Retinal pigment epithelial cell (primary cell): ENCODE measurements at regions not wholly inside any gene's neighbourhood (a gene's known extent, or its start where the extent isn't known, plus 50 kb on each side); places are given as distances from the start of the nearest gene placed in this dataset.

Source experiments
- DNase-seq: peaks from one replicate; pipeline ENCODE4 v3.0.0-alpha.2; 2010; ENCODE audit warnings: low read depth
- H3K4me3 ChIP-seq: 2 replicates; pipeline ENCODE4 v1.5.1; 2011; ENCODE audit warnings: mild to moderate bottlenecking, low read length, control low read depth, moderate library complexity
- TF ChIP-seq, protein P1 (sequence below): conservative IDR thresholded peaks from 2 replicates; pipeline ENCODE4 v1.5.1; 2011; ENCODE audit warnings: low read depth, low read length, control low read depth, inconsistent platforms

DNA sequence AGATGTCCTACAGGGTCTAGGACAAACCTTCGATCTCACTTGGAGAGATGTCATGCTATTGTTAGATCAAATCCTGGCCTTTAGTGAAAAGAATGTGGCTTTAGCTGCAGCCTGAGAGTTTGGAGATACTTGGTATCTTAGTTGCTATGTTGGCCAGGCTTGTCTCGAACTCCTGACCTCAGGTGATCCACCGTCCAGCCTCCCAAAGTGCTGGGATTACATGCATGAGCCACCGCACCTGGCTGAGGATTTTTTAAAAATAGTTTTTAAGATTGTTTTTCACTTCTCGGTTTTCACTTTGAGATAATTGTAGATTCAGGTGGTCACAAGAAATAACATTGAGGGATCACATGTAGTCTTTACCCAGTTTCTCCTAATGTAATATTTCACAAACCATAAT lies 738.3 kb upstream of the POM121L12 start:
- DNase-seq = no peak
- TF ChIP-seq, protein P1, sequence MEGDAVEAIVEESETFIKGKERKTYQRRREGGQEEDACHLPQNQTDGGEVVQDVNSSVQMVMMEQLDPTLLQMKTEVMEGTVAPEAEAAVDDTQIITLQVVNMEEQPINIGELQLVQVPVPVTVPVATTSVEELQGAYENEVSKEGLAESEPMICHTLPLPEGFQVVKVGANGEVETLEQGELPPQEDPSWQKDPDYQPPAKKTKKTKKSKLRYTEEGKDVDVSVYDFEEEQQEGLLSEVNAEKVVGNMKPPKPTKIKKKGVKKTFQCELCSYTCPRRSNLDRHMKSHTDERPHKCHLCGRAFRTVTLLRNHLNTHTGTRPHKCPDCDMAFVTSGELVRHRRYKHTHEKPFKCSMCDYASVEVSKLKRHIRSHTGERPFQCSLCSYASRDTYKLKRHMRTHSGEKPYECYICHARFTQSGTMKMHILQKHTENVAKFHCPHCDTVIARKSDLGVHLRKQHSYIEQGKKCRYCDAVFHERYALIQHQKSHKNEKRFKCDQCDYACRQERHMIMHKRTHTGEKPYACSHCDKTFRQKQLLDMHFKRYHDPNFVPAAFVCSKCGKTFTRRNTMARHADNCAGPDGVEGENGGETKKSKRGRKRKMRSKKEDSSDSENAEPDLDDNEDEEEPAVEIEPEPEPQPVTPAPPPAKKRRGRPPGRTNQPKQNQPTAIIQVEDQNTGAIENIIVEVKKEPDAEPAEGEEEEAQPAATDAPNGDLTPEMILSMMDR = no peak
- H3K4me3 ChIP-seq = no peak overlapping the region

DNA sequence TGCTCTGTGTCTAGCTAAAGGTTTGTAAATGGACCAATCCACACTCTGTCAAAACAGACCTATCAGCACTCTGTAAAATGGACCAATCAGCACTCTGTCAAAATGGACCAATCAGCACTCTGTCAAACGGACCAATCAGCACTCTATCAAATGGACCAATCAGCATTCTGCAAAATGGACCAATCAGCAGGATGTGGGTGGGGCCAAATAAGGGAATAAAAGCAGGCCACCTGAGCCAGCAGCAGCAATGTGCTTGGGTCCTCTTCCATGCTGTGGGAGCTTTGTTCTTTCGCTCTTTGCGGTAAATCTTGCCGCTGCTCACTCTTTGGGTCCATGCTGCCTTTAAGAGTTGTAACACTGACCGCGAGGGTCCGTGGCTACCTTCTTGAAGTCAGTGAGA lies 740.5 kb upstream of the POM121L12 start:
- DNase-seq = no peak

DNA sequence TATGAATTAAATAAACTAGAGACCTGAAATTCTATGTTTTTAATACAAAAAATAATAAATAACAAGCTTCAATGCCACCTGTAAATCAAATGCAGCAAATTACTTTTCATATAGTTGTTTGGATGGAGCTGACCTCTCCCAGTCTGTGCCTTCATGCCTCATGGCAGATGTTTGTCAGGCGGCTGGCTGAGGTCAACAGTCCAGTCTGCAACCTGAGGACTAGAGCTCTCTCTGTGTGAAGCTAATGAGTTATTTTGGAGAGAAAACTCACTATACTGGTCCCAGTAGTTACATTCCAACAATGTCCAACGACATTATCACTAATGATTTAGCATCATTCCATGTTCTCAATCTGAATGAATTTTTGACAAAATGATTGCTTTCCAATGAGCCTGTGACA lies 746.2 kb upstream of the POM121L12 start:
- no peak overlapping the region for H3K4me3 ChIP-seq
- DNase-seq = no peak
- TF ChIP-seq, protein P1 = no peak

More for the DNA sequence above, 740.5 kb upstream of the POM121L12 start:
- no peak overlapping the region for H3K4me3 ChIP-seq
- TF ChIP-seq, protein P1 = no peak

DNA sequence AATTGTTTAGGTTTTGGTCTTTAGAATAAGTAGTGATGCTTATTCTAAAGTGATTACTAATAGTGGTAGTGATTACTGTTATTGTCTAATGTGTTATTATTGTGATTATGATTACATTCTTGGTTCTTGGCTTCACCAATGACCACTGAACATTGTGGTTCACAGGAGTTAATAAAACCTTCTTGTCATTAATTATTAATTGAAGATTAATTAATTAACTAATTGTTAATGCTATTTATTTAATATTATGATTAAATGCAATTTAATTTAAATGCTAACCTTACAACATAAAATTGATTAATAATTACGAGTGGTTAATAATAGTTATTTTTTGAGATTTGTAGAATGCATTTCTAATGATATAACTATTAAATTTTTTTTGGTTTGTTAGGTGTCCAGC lies 747.7 kb upstream of the POM121L12 start:
- TF ChIP-seq, protein P1 = no peak
- DNase-seq = no peak
- no peak overlapping the region for H3K4me3 ChIP-seq

DNA sequence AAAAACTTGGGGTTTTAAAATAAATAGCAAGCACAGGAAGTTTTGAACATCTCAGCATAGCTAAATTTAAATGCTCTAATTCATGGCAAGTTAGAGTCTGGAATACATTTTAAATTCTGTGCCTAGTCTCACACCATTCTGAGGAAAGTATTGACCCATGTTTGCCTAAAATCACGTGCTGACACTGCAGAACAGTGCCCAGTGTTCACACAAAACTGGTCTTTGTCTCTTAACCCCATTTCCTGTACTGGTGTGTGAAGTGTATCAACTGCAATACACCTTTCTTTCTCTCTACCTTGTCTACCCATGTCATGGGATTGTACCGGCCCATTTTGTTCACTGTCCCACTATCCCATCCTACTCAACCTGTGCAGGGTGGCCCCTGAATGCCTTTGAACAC lies 749.7 kb upstream of the POM121L12 start:
- DNase-seq = no peak
- TF ChIP-seq, protein P1 = no peak
- no peak overlapping the region for H3K4me3 ChIP-seq

DNA sequence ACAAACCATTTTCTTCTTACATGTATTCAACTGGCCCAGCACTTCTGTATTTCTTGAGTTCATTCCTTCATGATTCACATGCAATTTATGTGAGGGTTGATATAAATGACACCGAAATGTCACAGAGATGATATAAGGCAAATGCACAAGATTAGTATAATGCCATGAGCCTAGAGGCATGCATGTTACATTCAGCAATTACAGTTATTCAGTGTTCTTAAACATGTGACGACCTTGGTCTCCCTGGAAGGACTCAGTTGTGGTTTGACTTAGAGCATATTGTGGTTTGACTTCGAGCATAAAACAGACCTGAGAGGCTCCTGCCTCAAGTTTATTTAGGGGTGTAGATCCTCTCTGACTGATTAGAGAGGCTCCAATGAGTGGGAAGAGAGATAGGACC lies 752.1 kb upstream of the POM121L12 start:
- TF ChIP-seq, protein P1 = no peak
- DNase-seq = no peak
- H3K4me3 ChIP-seq = no peak overlapping the region

DNA sequence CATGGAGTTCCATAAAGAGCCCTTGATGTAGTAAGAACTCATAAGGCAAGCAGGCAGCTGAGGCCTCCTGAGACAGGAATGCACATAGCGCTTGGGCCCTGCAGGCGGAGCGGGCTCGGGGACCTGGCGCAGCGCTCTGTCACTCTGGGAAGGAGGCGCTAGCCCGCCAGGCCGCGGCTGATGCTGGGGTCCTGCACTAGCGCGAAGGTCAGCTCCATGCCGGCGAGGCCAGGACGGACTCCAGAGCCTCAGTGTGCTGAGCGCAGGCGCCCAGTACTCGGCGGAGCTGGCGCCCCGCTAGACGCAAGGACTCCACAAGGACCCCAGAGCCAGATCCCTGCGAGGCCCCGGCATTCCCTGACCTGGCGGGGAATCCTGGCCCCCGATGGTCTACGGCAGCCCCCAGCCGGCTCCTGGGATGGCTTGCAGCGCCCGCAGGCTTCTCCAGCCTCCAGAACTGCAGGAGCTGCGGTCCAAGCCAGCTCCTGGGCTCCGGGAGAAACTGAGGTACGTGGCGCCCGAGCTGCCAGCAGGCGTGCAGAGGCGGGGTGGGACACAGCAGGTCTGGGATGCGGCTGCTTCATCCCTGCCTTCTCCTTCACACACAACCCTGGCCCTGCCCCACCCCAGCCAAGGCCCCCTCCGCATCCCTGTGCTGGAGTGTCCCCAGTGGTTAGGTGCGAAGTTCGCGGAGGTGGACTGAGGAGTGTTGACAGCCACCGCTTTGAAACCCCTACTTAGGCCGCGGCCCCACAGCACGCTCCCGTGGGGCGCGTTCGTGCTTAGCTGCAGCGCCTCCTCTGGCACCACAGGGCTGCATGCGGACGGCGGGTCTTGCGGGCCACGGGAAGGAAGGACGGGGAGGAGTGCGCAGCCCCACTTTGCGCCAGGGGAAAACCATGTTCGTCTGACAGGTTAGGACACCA lies 761.5 kb upstream of the POM121L12 start:
- DNase-seq = no peak
- TF ChIP-seq, protein P1 = no peak
- no peak overlapping the region for H3K4me3 ChIP-seq
